Lung (tissue), 11 donors: ENCODE measurements at regions not wholly inside any gene's neighbourhood (a gene's known extent, or its start where the extent isn't known, plus 50 kb on each side); places are given as distances from the start of the nearest gene placed in this dataset.

ENCODE experiments used
- ATAC-seq: fragments of 200-7000 bp; cut with Tn5 transposase; one replicate; pipeline ENCODE4 v1.9.1; 2020; ENCODE audit warnings: moderate number of reproducible peaks; ENCODE audit not compliant: insufficient read depth, low FRiP score
- DNase-seq, 3 donors: peaks; one replicate each; pipeline ENCODE4 v3.0.0-alpha.2; 2013 to 2017
- H3K27ac ChIP-seq, 2 donors: one replicate each; pipeline ENCODE4 v1.5.1; 2013; ENCODE audit warnings: mild to moderate bottlenecking in 2 of 2, moderate library complexity in 2 of 2, control low read depth in 1 of 2, inconsistent platforms in 1 of 2, low read depth in 1 of 2, low read length in 1 of 2
- H3K27me3 ChIP-seq, 3 donors: one replicate each; pipeline ENCODE4 v1.5.1; 2013; ENCODE audit warnings: low read length in 2 of 3; ENCODE audit not compliant: control insufficient read depth in 3 of 3, insufficient read depth in 3 of 3
- H3K36me3 ChIP-seq, 4 donors: one replicate each; pipeline ENCODE4 v1.5.1; 2013; ENCODE audit warnings: low read length in 4 of 4, mild to moderate bottlenecking in 1 of 4, moderate library complexity in 1 of 4; ENCODE audit not compliant: control insufficient read depth in 4 of 4, insufficient read depth in 4 of 4
- H3K4me1 ChIP-seq, 5 donors: one replicate each; pipeline ENCODE4 v1.5.1; 2013; ENCODE audit warnings: low read length in 5 of 5, mild to moderate bottlenecking in 2 of 5, moderate library complexity in 1 of 5; ENCODE audit not compliant: control insufficient read depth in 5 of 5, insufficient read depth in 5 of 5
- H3K4me3 ChIP-seq: one replicate; pipeline ENCODE4 v1.5.1; 2013; ENCODE audit warnings: mild to moderate bottlenecking, control low read depth, moderate library complexity
- H3K9ac ChIP-seq, 2 donors: one replicate each; pipeline ENCODE4 v1.5.1; 2013; ENCODE audit warnings: low read length in 2 of 2, control low read depth in 1 of 2; ENCODE audit not compliant: insufficient read depth in 1 of 2
- H3K9me3 ChIP-seq, 4 donors: one replicate each; pipeline ENCODE4 v1.5.1; 2013; ENCODE audit warnings: low read length in 3 of 4, mild to moderate bottlenecking in 1 of 4, moderate library complexity in 1 of 4; ENCODE audit not compliant: control insufficient read depth in 4 of 4, insufficient read depth in 3 of 4
- CTCF ChIP-seq: IDR thresholded peaks from 2 replicates; pipeline ENCODE4 v1.5.1; 2012; ENCODE audit warnings: mild to moderate bottlenecking; ENCODE audit errors: control extremely low read depth, extremely low read depth
- WGBS, 2 donors: extraction: QIAGEN DNeasy Blood & Tissue Kit; methylation state at CpG; one replicate each; pipeline ENCODE4 v1.1.7; 2013; 5-methylcytosine and 5-hydroxymethylcytosine counted together
- donor health status: control.
- donor health status: control.
- donor health status: Bipolar disorder and iron deficiency.
- donor health status: healthy.
- donor health status: DM: yes; HTN: yes; CAD: no.

GRCh38 chr9:103721056-103721455 lies 373.1 kb upstream of the SMC2 start:
- ATAC-seq: no peak
- no peak overlapping the region for H3K9ac ChIP-seq
- no peak for TF ChIP-seq CTCF
- no peaks in the 10 kb centered on the region for H3K36me3 ChIP-seq
- no peak overlapping the region for H3K27ac ChIP-seq
- no peak overlapping the region for H3K4me3 ChIP-seq
- peaks cover 0 to 3% (median 0%) of the 10 kb centered on the region in 4 donors for H3K9me3 ChIP-seq
- H3K27me3 ChIP-seq: no peaks in the 10 kb centered on the region
- 76 to 81% methylated on average over 2 of the region's 2 CpGs for WGBS, 2 donors
- no peaks in the 10 kb centered on the region for H3K4me1 ChIP-seq
- no peak for DNase-seq

GRCh38 chr9:103730866-103731265 lies 363.2 kb upstream of the SMC2 start:
- no peak for TF ChIP-seq CTCF
- no peak overlapping the region for H3K9ac ChIP-seq
- no peaks in the 10 kb centered on the region for H3K4me1 ChIP-seq
- no peak overlapping the region for H3K27ac ChIP-seq
- no peak for DNase-seq
- 75 to 76% methylated on average over 3 of the region's 3 CpGs for WGBS, 2 donors
- H3K4me3 ChIP-seq: no peak overlapping the region
- ATAC-seq: no peak
- no peaks in the 10 kb centered on the region for H3K27me3 ChIP-seq
- H3K9me3 ChIP-seq: no peaks in the 10 kb centered on the region
- no peaks in the 10 kb centered on the region for H3K36me3 ChIP-seq

GRCh38 chr9:103731541-103731940 lies 362.6 kb upstream of the SMC2 start:
- no peak overlapping the region for H3K27ac ChIP-seq
- no peaks in the 10 kb centered on the region for H3K9me3 ChIP-seq
- H3K27me3 ChIP-seq: no peaks in the 10 kb centered on the region
- no peak overlapping the region for H3K9ac ChIP-seq
- DNase-seq: no peak
- H3K4me1 ChIP-seq: no peaks in the 10 kb centered on the region
- TF ChIP-seq CTCF: no peak
- no peaks in the 10 kb centered on the region for H3K36me3 ChIP-seq
- WGBS, 2 donors: 64 to 74% methylated on average over 2 of the region's 2 CpGs
- H3K4me3 ChIP-seq: no peak overlapping the region
- no peak for ATAC-seq

- TF ChIP-seq CTCF: no peak
- H3K27me3 ChIP-seq: no peaks in the 10 kb centered on the region
- ATAC-seq (no peak), DNase-seq (no peak)
- H3K9ac ChIP-seq: no peak overlapping the region
- no peaks in the 10 kb centered on the region for H3K9me3 ChIP-seq
- no peaks in the 10 kb centered on the region for H3K36me3 ChIP-seq
- no peak overlapping the region for H3K4me3 ChIP-seq
- H3K4me1 ChIP-seq: no peaks in the 10 kb centered on the region
- H3K27ac ChIP-seq: no peak overlapping the region
- WGBS, 2 donors: 53 to 71% methylated on average over 1 of the region's 1 CpG
These were observed 359.6 kb upstream of the SMC2 start for GRCh38 chr9:103734471-103734870.
